Fibroblast of lung (primary cell): ENCODE measurements at regions not wholly inside any gene's neighbourhood (a gene's known extent, or its start where the extent isn't known, plus 50 kb on each side); places are given as distances from the start of the nearest gene placed in this dataset.

Source experiments
- EZH2 ChIP-seq: IDR thresholded peaks from 2 replicates; pipeline ENCODE4 v1.5.1; 2012; ENCODE audit warnings: low read length, control low read depth, mild to moderate bottlenecking; ENCODE audit errors: missing control alignments
- TF ChIP-seq, protein P1 (sequence below), 2 donors: IDR thresholded peaks in 1 of 2; conservative IDR thresholded peaks in 1 of 2; 1 replicate in 1 of 2; 2 replicates in 1 of 2; pipeline ENCODE4 v1.5.1; 2011 to 2012; ENCODE audit warnings: low read length in 2 of 2, control low read depth in 1 of 2, inconsistent platforms in 1 of 2, low read depth in 1 of 2, mild to moderate bottlenecking in 1 of 2

DNA sequence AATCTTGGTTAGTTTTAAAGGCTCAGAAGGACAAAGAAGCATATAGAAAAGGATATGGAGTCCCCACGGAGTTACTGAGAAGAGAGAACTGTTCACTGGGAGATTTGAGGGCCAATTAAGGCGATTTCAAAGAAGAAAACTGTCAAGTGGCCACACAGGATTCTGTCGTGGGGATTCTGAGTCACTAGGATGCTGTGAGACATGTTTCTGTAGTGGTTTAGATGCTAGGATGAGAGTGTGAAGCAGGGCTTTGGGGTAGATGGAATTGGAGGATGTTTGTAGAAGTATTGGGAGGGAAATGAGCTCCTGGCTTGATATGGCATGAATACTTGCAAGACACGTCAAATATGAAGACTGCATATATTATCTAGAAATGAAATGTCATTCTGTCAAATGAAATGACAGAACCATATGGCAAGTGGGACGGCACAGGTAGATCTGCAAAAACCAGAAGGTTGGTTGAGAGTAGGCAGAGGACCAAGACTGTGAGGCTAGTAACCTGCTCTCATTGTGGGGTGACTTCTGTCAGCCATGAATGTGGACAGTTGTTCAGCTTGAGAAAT, 136.3 kb upstream of the SPRY4 start:
- TF ChIP-seq, protein P1, sequence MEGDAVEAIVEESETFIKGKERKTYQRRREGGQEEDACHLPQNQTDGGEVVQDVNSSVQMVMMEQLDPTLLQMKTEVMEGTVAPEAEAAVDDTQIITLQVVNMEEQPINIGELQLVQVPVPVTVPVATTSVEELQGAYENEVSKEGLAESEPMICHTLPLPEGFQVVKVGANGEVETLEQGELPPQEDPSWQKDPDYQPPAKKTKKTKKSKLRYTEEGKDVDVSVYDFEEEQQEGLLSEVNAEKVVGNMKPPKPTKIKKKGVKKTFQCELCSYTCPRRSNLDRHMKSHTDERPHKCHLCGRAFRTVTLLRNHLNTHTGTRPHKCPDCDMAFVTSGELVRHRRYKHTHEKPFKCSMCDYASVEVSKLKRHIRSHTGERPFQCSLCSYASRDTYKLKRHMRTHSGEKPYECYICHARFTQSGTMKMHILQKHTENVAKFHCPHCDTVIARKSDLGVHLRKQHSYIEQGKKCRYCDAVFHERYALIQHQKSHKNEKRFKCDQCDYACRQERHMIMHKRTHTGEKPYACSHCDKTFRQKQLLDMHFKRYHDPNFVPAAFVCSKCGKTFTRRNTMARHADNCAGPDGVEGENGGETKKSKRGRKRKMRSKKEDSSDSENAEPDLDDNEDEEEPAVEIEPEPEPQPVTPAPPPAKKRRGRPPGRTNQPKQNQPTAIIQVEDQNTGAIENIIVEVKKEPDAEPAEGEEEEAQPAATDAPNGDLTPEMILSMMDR (conservative IDR thresholded peaks at IDR 0.05 in 1 of 2, IDR thresholded peaks at IDR 0.05 in 1 of 2; ENCODE audit: low read depth in 1 of 2, low read length in 2 of 2): no peak
- TF ChIP-seq EZH2: no peak
